Gastroesophageal sphincter (tissue), 3 donors: ENCODE measurements at regions not wholly inside any gene's neighbourhood (a gene's known extent, or its start where the extent isn't known, plus 50 kb on each side); places are given as distances from the start of the nearest gene placed in this dataset.

Experiments used
- CTCF ChIP-seq, 4 experiments: fragments of 200-600 bp in 2 of 4; fragments of 450-650 bp in 2 of 4; sonication (generic) in 1 of 4; IDR thresholded peaks; one replicate each; pipeline ENCODE4 v1.5.1; 2017 to 2019; ENCODE audit warnings: antibody characterized with exemption in 4 of 4, mild to moderate bottlenecking in 2 of 4, moderate library complexity in 2 of 4
- POLR2A ChIP-seq, 2 donors: fragments of 450-650 bp; IDR thresholded peaks; one replicate each; pipeline ENCODE4 v1.6.1; 2017; ENCODE audit warnings: antibody characterized with exemption in 2 of 2, mild to moderate bottlenecking in 2 of 2, moderate library complexity in 1 of 2
- POLR2AphosphoS5 ChIP-seq: sonication (generic); formaldehyde crosslinking; IDR thresholded peaks from one replicate; pipeline ENCODE4 v1.6.1; 2017; ENCODE audit warnings: antibody characterized with exemption

- TF ChIP-seq POLR2AphosphoS5, result no peak
- no peak for TF ChIP-seq CTCF (IDR thresholded peaks at IDR 0.05)
- no peak for TF ChIP-seq POLR2A (IDR thresholded peaks at IDR 0.05)
Observed at GRCh38 chr18:60698901-60699300, 326.3 kb upstream of the MC4R start.
